HG03175 (cell line): ENCODE measurements at regions not wholly inside any gene's neighbourhood (a gene's known extent, or its start where the extent isn't known, plus 50 kb on each side); places are given as distances from the start of the nearest gene placed in this dataset.

Experiments
- ATAC-seq: cut with Tn5 transposase; IDR thresholded peaks from one replicate; pipeline ENCODE4 v1.9.1; 2021; ENCODE audit warnings: mild to moderate bottlenecking, moderate library complexity; ENCODE audit not compliant: unreplicated experiment

- ATAC-seq, result no peak
Measured at GRCh38 chr9:129250786-129251185, 72.7 kb upstream of the IER5L start.

- ATAC-seq, result no peak
Measured at GRCh38 chr9:129247285-129248153, 69.5 kb upstream of the IER5L start.

- ATAC-seq, result no peak
Measured at GRCh38 chr9:129245276-129245675, 67.2 kb upstream of the IER5L start.

GRCh38 chr9:129242971-129243561 is 65.0 kb upstream of the IER5L start:
- no peak for ATAC-seq

- no peak for ATAC-seq
Measured at GRCh38 chr9:129242191-129242941, 64.3 kb upstream of the IER5L start.

- ATAC-seq, result no peak
Measured at GRCh38 chr9:129241725-129242124, 63.7 kb upstream of the IER5L start.

- no peak for ATAC-seq
Measured at GRCh38 chr9:129240581-129241211, 62.6 kb upstream of the IER5L start.

GRCh38 chr9:129239946-129240490 is 62.0 kb upstream of the IER5L start:
- no peak for ATAC-seq

GRCh38 chr9:129237803-129238202 is 59.7 kb upstream of the IER5L start:
- no peak for ATAC-seq

GRCh38 chr9:129237164-129237611 is 59.1 kb upstream of the IER5L start:
- ATAC-seq, result no peak

- ATAC-seq, result no peak
Measured at GRCh38 chr9:129236441-129237145, 58.5 kb upstream of the IER5L start.

- ATAC-seq, result no peak
Measured at GRCh38 chr9:129235931-129236331, 57.9 kb upstream of the IER5L start.

- ATAC-seq, result no peak
Measured at GRCh38 chr9:129235041-129235930, 57.2 kb upstream of the IER5L start.

GRCh38 chr9:129234491-129234890 is 56.4 kb upstream of the IER5L start:
- ATAC-seq, result no peak

- ATAC-seq, result no peak
Measured at GRCh38 chr9:129232839-129233591, 55.0 kb upstream of the IER5L start.

- ATAC-seq, result no peak
Measured at GRCh38 chr9:129231759-129232158, 53.7 kb upstream of the IER5L start.

- ATAC-seq, result no peak
Measured at GRCh38 chr9:129231022-129231739, 53.1 kb upstream of the IER5L start.

GRCh38 chr9:129230302-129230701 is 52.2 kb upstream of the IER5L start:
- no peak for ATAC-seq
